ENCODE measurements at regions not wholly inside any gene's neighbourhood (a gene's known extent, or its start where the extent isn't known, plus 50 kb on each side); places are given as distances from the start of the nearest gene placed in this dataset.

DNA sequence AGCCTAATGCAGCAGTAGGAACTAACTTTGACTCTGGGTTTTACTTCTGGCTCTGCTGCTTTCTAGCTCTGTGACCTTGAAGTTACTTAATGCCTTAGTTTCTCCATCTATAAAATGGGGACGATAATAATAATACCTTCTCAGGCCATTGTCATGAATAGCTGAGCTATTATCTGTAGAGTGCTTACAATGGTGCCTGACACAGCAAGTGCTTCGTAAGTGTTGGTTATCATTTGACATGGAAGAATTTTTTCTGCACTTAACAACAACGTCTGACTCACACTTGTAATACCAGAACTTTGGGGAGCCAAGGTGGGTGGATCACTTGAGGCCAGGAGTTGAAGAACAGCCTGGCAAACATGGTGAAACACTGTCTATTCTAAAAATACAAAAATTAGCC lies 140.5 kb downstream of the ARL4A start:
- TF ChIP-seq YY1 (IDR thresholded peaks at IDR 0.05; ENCODE audit: low read depth) (no peak), RAD21 (IDR thresholded peaks at IDR 0.05; ENCODE audit: low read depth) (no peak), CEBPB (IDR thresholded peaks at IDR 0.05) (no peak)
- TF ChIP-seq, protein P1, sequence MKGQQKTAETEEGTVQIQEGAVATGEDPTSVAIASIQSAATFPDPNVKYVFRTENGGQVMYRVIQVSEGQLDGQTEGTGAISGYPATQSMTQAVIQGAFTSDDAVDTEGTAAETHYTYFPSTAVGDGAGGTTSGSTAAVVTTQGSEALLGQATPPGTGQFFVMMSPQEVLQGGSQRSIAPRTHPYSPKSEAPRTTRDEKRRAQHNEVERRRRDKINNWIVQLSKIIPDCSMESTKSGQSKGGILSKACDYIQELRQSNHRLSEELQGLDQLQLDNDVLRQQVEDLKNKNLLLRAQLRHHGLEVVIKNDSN (IDR thresholded peaks at IDR 0.05) = no peak
- TF ChIP-seq, protein P2, sequence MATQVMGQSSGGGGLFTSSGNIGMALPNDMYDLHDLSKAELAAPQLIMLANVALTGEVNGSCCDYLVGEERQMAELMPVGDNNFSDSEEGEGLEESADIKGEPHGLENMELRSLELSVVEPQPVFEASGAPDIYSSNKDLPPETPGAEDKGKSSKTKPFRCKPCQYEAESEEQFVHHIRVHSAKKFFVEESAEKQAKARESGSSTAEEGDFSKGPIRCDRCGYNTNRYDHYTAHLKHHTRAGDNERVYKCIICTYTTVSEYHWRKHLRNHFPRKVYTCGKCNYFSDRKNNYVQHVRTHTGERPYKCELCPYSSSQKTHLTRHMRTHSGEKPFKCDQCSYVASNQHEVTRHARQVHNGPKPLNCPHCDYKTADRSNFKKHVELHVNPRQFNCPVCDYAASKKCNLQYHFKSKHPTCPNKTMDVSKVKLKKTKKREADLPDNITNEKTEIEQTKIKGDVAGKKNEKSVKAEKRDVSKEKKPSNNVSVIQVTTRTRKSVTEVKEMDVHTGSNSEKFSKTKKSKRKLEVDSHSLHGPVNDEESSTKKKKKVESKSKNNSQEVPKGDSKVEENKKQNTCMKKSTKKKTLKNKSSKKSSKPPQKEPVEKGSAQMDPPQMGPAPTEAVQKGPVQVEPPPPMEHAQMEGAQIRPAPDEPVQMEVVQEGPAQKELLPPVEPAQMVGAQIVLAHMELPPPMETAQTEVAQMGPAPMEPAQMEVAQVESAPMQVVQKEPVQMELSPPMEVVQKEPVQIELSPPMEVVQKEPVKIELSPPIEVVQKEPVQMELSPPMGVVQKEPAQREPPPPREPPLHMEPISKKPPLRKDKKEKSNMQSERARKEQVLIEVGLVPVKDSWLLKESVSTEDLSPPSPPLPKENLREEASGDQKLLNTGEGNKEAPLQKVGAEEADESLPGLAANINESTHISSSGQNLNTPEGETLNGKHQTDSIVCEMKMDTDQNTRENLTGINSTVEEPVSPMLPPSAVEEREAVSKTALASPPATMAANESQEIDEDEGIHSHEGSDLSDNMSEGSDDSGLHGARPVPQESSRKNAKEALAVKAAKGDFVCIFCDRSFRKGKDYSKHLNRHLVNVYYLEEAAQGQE (IDR thresholded peaks at IDR 0.05; ENCODE audit: low read depth) = no peak
